Middle frontal gyrus (tissue), 1 donor: ENCODE measurements at regions not wholly inside any gene's neighbourhood (a gene's known extent, or its start where the extent isn't known, plus 50 kb on each side); places are given as distances from the start of the nearest gene placed in this dataset.

Experiments used
- DNase-seq: peaks from one replicate; pipeline ENCODE4 v3.0.0-alpha.2; 2015; ENCODE audit warnings: low spot score; ENCODE audit errors: extremely low spot score

DNA sequence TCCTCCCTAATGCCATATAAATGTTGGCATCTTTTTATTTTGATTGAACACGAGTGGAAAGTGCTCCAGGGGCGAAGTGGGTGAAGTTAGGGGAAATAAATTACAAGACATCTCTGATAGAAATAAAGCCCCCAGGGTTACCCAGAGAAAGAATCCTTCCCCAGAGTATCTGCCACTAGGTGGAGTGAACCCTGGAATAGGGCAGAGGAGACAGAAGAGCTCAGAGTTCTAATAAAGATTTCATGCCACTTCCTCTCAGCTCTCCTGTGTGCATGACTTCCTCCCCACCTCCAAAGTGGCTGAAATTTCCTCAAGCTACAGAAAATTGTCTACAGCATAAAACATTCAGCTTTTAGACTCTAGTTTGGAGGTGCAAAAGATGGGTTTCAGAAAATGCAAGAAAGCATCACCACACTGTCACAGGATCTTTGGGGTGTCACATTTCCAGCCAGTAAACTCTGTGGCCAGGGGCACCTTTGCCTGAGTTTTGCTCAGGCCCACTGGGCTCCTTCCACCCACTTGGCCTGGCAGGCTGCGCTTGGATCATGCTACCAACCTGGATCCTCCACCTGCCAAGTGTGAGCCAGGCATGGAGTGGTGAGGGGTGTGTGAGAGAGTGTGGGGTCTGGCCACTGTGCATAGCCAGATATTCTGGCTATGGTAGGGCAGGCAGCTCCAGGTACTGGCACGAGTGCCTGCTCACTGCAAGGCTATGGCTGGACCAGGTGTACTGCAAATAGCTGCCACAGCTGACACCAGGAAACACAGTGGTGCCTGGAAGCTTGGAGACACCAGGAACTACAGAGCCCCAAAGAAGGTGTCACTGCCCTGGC lies 208.8 kb upstream of the USP25 start:
- DNase-seq, result no peak

DNA sequence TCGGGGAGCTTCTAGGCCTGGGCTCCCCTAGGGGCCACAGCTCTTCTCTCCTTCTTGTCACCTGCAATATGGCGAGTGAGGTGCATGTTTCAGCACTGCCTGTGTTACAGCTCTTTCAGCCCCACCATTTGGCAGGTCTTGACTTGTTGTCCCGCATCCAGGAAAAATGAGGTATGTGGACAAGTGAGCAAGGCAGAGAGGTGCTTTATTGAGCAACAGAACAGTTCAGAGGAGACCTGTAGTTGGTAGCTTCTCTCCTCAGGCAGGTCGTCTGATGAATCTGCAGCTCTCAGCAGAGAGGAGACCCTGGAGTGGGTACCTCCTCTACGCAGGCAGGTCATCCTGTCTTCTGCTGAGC lies 208.2 kb upstream of the USP25 start:
- no peak for DNase-seq

GRCh38 chr21:15522148-15522547 lies 207.6 kb upstream of the USP25 start:
- DNase-seq, result no peak

- no peak for DNase-seq
Observed at GRCh38 chr21:15524855-15525254, 204.9 kb upstream of the USP25 start.

- DNase-seq, result no peak
Observed at GRCh38 chr21:15526798-15527197, 203.0 kb upstream of the USP25 start.

- no peak for DNase-seq
Observed at GRCh38 chr21:15528346-15528745, 201.4 kb upstream of the USP25 start.

- no peak for DNase-seq
Observed at GRCh38 chr21:15531986-15532385, 197.8 kb upstream of the USP25 start.

DNA sequence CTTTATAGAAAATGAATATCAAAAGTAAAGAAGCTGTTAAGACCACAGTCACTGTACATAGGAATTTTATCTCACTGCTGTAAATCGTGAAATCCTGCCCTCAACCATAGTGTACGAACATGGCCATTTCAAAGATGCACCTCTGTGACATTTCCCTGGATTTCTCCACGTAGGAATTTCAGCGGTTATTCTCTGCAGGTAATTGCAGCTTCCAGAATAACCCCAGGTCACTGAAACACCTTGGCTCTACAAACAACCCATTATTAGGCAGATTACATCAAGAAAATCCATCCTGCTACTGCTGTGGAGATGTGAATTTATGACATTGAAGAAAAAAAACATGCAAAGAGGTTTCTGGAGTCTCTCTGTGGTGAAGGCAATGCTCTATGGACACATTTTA lies 196.2 kb upstream of the USP25 start:
- DNase-seq, result no peak

- DNase-seq, result no peak
Observed at GRCh38 chr21:15534450-15534886, 195.3 kb upstream of the USP25 start.

DNA sequence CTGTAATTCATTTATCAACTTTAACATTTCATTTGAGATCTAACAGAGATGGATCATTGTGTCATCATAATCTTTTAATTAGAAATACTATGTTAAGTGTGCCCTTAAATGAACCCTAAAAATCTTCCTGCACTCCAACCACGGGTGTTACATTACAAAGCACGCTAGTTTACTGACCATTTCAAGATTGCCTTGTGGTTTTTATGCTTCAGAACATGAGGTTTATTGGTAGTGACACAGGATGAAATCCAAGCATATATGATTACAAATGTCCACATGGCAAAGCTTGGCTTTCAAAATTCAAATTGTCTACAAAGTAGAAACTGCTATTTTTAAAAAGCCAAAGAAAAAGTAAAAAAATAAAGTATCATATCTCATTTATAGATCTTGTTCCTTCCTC lies 190.4 kb upstream of the USP25 start:
- DNase-seq, result no peak

DNA sequence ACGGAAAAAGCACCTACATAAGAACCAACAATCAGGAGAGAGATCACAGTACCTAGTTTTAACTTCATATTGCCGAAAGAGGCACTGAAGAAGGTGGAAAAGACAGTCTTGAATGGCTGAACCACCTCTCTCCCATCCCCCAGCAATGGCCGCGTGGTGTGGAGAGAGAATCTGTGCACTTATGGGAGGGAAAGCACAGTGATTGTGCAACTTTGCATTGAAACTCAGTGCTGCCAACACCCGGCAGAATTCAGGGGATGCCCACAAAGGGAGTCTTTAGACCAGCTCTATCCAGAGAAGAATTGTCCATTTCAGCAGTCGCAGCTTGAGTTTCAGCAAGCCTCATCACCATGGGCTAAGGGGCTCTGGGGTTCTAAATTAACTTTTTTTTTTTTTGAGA lies 186.3 kb upstream of the USP25 start:
- no peak for DNase-seq

DNA sequence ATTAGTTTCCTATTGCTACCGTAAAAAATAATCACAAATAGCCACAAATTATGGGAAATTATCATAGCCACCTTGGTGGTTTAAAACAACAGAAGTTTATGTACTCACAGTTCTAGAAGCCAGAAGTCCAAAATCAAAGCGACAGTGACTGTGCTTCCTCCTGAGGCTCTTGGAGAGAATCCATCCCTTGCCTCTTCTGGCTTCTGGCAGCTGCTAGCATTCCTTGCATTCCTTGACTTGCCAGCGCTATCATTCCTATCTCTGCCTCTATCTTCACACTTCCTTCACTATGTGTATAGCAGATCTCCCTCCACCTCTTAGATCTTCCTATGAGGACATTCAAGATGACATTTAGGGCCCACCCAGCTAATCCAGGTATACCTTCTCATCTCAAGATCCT lies 180.1 kb upstream of the USP25 start:
- DNase-seq, result no peak

DNA sequence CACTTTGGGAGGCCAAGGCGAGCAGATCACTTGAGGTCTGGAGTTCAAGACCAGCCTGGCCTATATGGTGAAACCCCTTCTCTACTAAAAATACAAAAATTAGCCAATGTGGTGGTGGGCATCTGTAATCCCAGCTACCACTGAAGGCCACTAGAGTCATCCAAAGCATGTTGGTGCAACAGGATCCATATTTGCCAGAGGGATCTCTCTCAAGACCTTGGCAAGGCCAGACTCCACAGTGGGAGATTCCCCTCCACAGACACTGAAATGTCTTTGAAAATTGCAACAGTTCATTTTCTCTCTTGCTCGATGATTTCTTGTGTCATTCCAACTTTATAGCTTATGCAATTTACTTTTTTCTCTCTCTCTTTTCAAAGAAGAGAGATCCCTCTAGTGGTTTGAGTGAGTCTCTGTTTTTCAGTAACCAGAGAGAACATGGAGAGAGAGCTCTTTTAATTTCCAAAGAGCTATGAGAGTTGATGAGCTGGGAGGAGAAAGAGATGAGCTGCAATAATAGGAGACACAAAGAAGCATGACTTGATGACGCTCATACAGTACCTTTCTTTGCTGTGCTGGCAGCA lies 176.8 kb upstream of the USP25 start:
- no peak for DNase-seq

- no peak for DNase-seq
Observed at GRCh38 chr21:15557925-15558324, 171.9 kb upstream of the USP25 start.

DNA sequence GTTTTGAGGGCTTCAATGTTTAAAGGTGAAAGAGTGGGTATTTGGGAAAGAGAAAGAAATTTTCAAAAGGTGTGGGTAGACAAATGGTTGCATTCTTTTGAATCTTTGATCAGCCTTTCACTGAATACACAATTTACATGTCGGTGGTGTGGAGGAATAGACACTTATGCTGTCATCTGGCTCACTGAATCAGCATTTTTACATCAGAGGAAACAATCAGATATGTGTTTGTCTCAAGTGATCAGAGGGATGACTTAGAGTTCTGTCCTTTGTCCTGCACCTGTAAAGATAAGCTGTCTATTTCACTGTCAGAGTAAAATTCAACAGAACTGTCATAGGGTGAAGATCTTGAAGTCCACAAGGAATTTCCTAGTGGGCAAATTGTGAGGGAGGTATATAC lies 170.9 kb upstream of the USP25 start:
- no peak for DNase-seq

DNA sequence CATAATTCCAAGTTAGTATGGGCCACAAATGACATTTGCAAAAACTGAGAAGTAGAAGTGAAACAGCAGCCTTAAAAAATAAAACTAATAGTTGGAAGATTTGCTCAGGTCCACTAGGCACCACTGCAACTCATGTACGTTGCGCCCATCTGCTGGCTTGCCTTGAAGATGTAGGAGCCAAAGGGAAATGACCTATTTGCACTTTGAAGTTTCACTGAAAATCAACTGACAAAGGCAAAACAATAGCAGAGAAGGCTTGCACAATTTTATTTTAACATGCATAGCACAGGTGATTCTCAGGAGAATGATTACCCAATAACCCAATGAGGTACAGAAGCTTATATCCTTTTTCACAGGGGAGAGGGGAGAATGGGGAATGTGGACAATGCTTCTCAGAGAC lies 170.1 kb upstream of the USP25 start:
- no peak for DNase-seq

GRCh38 chr21:15560383-15561056 lies 169.3 kb upstream of the USP25 start:
- no peak for DNase-seq

GRCh38 chr21:15562748-15563147 lies 167.0 kb upstream of the USP25 start:
- no peak for DNase-seq

DNA sequence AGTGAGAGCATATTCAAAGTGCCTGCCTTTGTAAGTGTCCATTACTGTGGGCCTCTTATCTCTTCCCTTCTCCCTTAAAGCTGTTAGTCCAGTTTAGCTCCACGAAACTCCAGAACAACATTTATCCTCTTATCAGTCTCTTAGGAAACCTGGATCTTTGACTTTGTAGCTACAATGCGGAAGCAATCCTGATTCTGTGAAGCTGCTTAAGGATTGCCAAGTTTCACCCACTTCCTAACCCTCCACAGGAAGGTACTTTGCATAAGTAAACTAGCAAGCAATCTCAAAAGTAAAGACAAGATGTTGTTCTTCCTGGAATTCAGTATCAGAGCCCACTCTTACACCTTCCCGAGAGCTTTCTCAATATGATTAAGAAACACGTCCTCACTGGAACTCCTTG lies 164.9 kb upstream of the USP25 start:
- no peak for DNase-seq

DNA sequence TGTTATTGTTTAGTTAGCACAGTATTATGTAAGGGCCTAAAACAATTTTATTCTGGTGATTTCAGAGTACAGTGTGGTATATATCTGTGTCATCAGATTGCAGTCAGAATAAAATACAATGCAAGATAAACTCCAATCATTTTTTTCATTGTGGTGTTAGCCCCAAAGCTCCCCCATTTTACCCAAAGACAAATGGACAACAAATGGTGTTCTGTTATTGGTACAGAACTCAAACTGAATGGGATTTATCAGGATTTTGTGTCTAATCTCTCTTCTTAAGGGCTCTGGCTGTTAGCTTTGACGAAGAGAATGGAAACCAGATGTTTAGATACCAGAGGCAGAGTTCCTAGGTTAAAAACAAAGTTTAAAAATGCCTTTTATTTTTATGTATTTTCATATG lies 163.1 kb upstream of the USP25 start:
- no peak for DNase-seq

DNA sequence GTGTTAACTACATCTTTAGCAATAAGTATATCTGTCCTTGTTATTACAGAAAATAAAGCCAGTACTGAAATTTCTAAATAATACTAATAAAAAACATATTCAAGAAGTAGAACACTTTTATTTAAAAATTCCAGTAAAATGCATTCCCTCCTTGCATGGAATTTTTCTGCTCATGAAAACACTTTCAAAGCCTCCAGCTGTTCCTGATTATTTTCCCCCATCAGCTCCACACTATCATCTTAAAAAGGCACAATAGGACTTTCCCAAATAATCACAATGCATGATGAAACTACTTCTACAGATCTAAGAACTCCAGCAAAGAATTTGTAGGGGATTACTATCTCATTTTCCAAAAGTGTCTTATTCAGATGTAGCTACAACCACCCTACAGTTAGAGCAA lies 162.6 kb upstream of the USP25 start:
- DNase-seq, result no peak

GRCh38 chr21:15568516-15568915 lies 161.3 kb upstream of the USP25 start:
- DNase-seq, result no peak
